ENCODE measurements at regions not wholly inside any gene's neighbourhood (a gene's known extent, or its start where the extent isn't known, plus 50 kb on each side); places are given as distances from the start of the nearest gene placed in this dataset.

- Histone ChIP-seq H2BK120ac (replicated peaks; ENCODE audit: low read depth, low read length) (no peak overlapping the region), H3K9me3 (ENCODE audit: insufficient read depth in 2 of 2, low read depth in 1 of 2, low read length in 1 of 2) (no peaks in the 10 kb centered on the region), H3K18ac (ENCODE audit: extremely low read depth, low read length) (no peak overlapping the region), H2BK12ac (ENCODE audit: low read depth, low read length) (no peak overlapping the region), H3K23ac (ENCODE audit: insufficient read length) (no peak overlapping the region), H2AFZ (ENCODE audit: low read length) (no peak overlapping the region), H3K27ac (ENCODE audit: low read depth, low read length) (no peak overlapping the region), H3K23me2 (ENCODE audit: low read depth, low read length) (no peaks in the 10 kb centered on the region), H2BK5ac (ENCODE audit: low read depth, low read length) (no peak overlapping the region), H3K79me2 (ENCODE audit: control insufficient read depth in 1 of 2, insufficient read depth in 2 of 2, low read length in 2 of 2) (no peaks in the 10 kb centered on the region), H3K36me3 (ENCODE audit: control insufficient read depth in 2 of 4, insufficient read depth in 4 of 4, low read length in 3 of 4) (no peaks in the 10 kb centered on the region), H2BK15ac (ENCODE audit: low read length) (no peak overlapping the region), H3K27me3 (replicated peaks in 1 of 4; ENCODE audit: control insufficient read depth in 3 of 4, extremely low read depth in 1 of 4, insufficient read depth in 3 of 4, low read length in 3 of 4) (no peaks in the 10 kb centered on the region), H3K56ac (replicated peaks; ENCODE audit: insufficient read length, low read depth, low read length) (no peak overlapping the region), H4K91ac (replicated peaks; ENCODE audit: insufficient read length, low read length) (no peak overlapping the region), H2AK5ac (ENCODE audit: low read depth, low read length) (no peak overlapping the region), H3K4me2 (ENCODE audit: insufficient read depth in 1 of 2, low read depth in 2 of 2, low read length in 2 of 2) (no peak overlapping the region), H3K4ac (replicated peaks; ENCODE audit: insufficient read length, low read depth, low read length) (no peak overlapping the region), H3K9ac (replicated peaks in 1 of 4; ENCODE audit: extremely low read depth in 1 of 4, low read depth in 3 of 4, low read length in 3 of 4) (no peak overlapping the region), H3K4me3 (ENCODE audit: extremely low read depth in 1 of 4, insufficient read depth in 2 of 4, low read depth in 3 of 4, low read length in 4 of 4) (no peak overlapping the region), H4K20me1 (replicated peaks in 1 of 2; ENCODE audit: control insufficient read depth in 1 of 2, insufficient read depth in 2 of 2, low read length in 2 of 2) (no peaks in the 10 kb centered on the region), H3K14ac (ENCODE audit: insufficient read length) (no peak overlapping the region), H4K8ac (ENCODE audit: extremely low read depth, insufficient read depth, low read length) (no peak overlapping the region), H3K4me1 (replicated peaks in 1 of 4; ENCODE audit: control insufficient read depth in 3 of 4, insufficient read depth in 4 of 4, low read length in 3 of 4) (no peaks in the 10 kb centered on the region), H2BK20ac (ENCODE audit: low read length) (no peak overlapping the region), H4K5ac (ENCODE audit: insufficient read length, low read depth, low read length) (no peak overlapping the region), H3K79me1 (ENCODE audit: low read depth, low read length) (no peaks in the 10 kb centered on the region)
- 90% methylated on average over 3 of the region's 3 CpGs; no CpG with 5 or more reads in 1 of the 2 experiments for WGBS, 2 experiments (ENCODE audit: extremely low coverage in 1 of 2, insufficient coverage in 1 of 2, insufficient read length in 1 of 2, insufficient replicate concordance in 2 of 2, low coverage in 1 of 2, low lambda C conversion rate in 2 of 2, missing lambda C conversion rate in 1 of 2)
- FAIRE-seq (no peak), DNase-seq (ENCODE audit: low read depth in 1 of 2, low spot score in 2 of 2) (no peak)
- ChIA-PET POLR2A (ENCODE audit: partially characterized antibody) (no interaction called here), CTCF (ENCODE audit: partially characterized antibody) (no interaction called here)
- TF ChIP-seq CTCF (IDR thresholded peaks at IDR 0.05; ENCODE audit: control extremely low read depth in 1 of 3, insufficient read depth in 1 of 3, low read depth in 1 of 3, low read length in 3 of 3) (no peak), SP1 (IDR thresholded peaks at IDR 0.05; ENCODE audit: low read depth, low read length) (no peak), POLR2AphosphoS5 (IDR thresholded peaks at IDR 0.05; ENCODE audit: low read depth, low read length) (no peak), TAF7 (optimal IDR thresholded peaks at IDR 0.05; ENCODE audit: borderline replicate concordance, low read depth, low read length) (no peak), FOSL1 (IDR thresholded peaks at IDR 0.05; ENCODE audit: insufficient read depth, low read depth, low read length) (no peak), SP2 (IDR thresholded peaks at IDR 0.05; ENCODE audit: low read length) (no peak)
Measured at GRCh38 chr1:95635811-95636210, 401.8 kb downstream of the RWDD3 start.

Measured in H1 (cell line).